ENCODE measurements at regions not wholly inside any gene's neighbourhood (a gene's known extent, or its start where the extent isn't known, plus 50 kb on each side); places are given as distances from the start of the nearest gene placed in this dataset.

GRCh38 chr6:22694092-22694724, 124.8 kb downstream of the HDGFL1 start:
- POLR2A ChIA-PET, result no interaction called here

GRCh38 chr6:22696481-22696880, 127.1 kb downstream of the HDGFL1 start:
- Mint-ChIP-seq H3K4me3 (no peak overlapping the region), H3K27ac (no peak overlapping the region), H3K4me1 (no peaks in the 10 kb centered on the region), H3K9me3 (no peaks in the 10 kb centered on the region), H3K27me3 (no peaks in the 10 kb centered on the region), H3K36me3 (ENCODE audit: low read depth) (no peaks in the 10 kb centered on the region)
- intact Hi-C loops (cut with micrococcal nuclease), result no loop called here
- CTCF ChIA-PET, result no interaction called here
- DNase-seq, result no peak
- no peak for TF ChIP-seq CTCF (IDR thresholded peaks at IDR 0.05)
- POLR2A ChIA-PET, result no interaction called here
- ATAC-seq (ENCODE audit: low read depth), result no peak

More at GRCh38 chr6:22694092-22694724, 124.8 kb downstream of the HDGFL1 start:
- intact Hi-C loops (cut with micrococcal nuclease), result no loop called here
- H3K4me3 Mint-ChIP-seq, result no peak overlapping the region
- no peaks in the 10 kb centered on the region for H3K36me3 Mint-ChIP-seq (ENCODE audit: low read depth)
- no peaks in the 10 kb centered on the region for H3K4me1 Mint-ChIP-seq
- DNase-seq (no peak), ATAC-seq (ENCODE audit: low read depth) (no peak)
- no peak for TF ChIP-seq CTCF (IDR thresholded peaks at IDR 0.05)
- no peak overlapping the region for H3K27ac Mint-ChIP-seq
- H3K27me3 Mint-ChIP-seq, result no peaks in the 10 kb centered on the region
- CTCF ChIA-PET, result no interaction called here
- peaks cover 3% of the 10 kb centered on the region for H3K9me3 Mint-ChIP-seq

GRCh38 chr6:22697306-22697705, 127.9 kb downstream of the HDGFL1 start:
- ChIA-PET CTCF (no interaction called here), POLR2A (no interaction called here)
- H3K9me3 Mint-ChIP-seq, result no peaks in the 10 kb centered on the region
- no peaks in the 10 kb centered on the region for H3K4me1 Mint-ChIP-seq
- intact Hi-C loops (cut with micrococcal nuclease), result no loop called here
- no peak for TF ChIP-seq CTCF (IDR thresholded peaks at IDR 0.05)
- H3K27me3 Mint-ChIP-seq, result no peaks in the 10 kb centered on the region
- H3K27ac Mint-ChIP-seq, result no peak overlapping the region
- no peak for DNase-seq
- no peak overlapping the region for H3K4me3 Mint-ChIP-seq
- H3K36me3 Mint-ChIP-seq (ENCODE audit: low read depth), result no peaks in the 10 kb centered on the region
- ATAC-seq (ENCODE audit: low read depth), result no peak

- H3K27ac Mint-ChIP-seq, result no peak overlapping the region
- no peaks in the 10 kb centered on the region for H3K36me3 Mint-ChIP-seq (ENCODE audit: low read depth)
- DNase-seq (no peak), ATAC-seq (ENCODE audit: low read depth) (no peak)
- H3K4me1 Mint-ChIP-seq, result no peaks in the 10 kb centered on the region
- CTCF ChIA-PET, result interaction anchor here (0.6 kb wide), 1 partner anchor 86 kb away, joined by 3 read pairs; no protein-coding TSS in a partner anchor
- no peaks in the 10 kb centered on the region for H3K27me3 Mint-ChIP-seq
- intact Hi-C loops (cut with micrococcal nuclease), result no loop called here
- POLR2A ChIA-PET, result no interaction called here
- TF ChIP-seq CTCF (IDR thresholded peaks at IDR 0.05), result no peak
- no peak overlapping the region for H3K4me3 Mint-ChIP-seq
- no peaks in the 10 kb centered on the region for H3K9me3 Mint-ChIP-seq
These were observed 129.8 kb downstream of the HDGFL1 start for GRCh38 chr6:22699151-22699550.

- H3K27ac Mint-ChIP-seq, result no peak overlapping the region
- ChIA-PET POLR2A (no interaction called here), CTCF (no interaction called here)
- ATAC-seq (ENCODE audit: low read depth) (no peak), DNase-seq (no peak)
- H3K9me3 Mint-ChIP-seq, result peaks cover 2% of the 10 kb centered on the region
- H3K4me1 Mint-ChIP-seq, result no peaks in the 10 kb centered on the region
- intact Hi-C loops (cut with micrococcal nuclease), result no loop called here
- no peak for TF ChIP-seq CTCF (IDR thresholded peaks at IDR 0.05)
- H3K4me3 Mint-ChIP-seq, result no peak overlapping the region
- no peaks in the 10 kb centered on the region for H3K36me3 Mint-ChIP-seq (ENCODE audit: low read depth)
- no peaks in the 10 kb centered on the region for H3K27me3 Mint-ChIP-seq
These were observed 137.3 kb downstream of the HDGFL1 start for GRCh38 chr6:22706651-22707050.
